ENCODE measurements at regions not wholly inside any gene's neighbourhood (a gene's known extent, or its start where the extent isn't known, plus 50 kb on each side); places are given as distances from the start of the nearest gene placed in this dataset.
"Not testable (repeated sequence)": the region's sequence is repeated elsewhere in the genome, so short reads cannot be mapped to it uniquely, and the experiment has no call there.

- no peak overlapping the region for H3K27ac ChIP-seq (ENCODE audit: low read depth, low read length)
- H3K4me1 ChIP-seq (ENCODE audit: control insufficient read depth in 5 of 5, insufficient read depth in 5 of 5, low read length in 5 of 5): no peaks in the 10 kb centered on the region
- H3K9me3 ChIP-seq (ENCODE audit: control insufficient read depth in 5 of 5, low read length in 5 of 5): peaks cover 0 to 3% (median 0%) of the 10 kb centered on the region in 5 donors
- no peak overlapping the region for H3K9ac ChIP-seq (ENCODE audit: low read length in 5 of 5)
- H3K4me3 ChIP-seq (ENCODE audit: low read depth in 1 of 5, low read length in 5 of 5): no peak overlapping the region
- no peaks in the 10 kb centered on the region for H3K27me3 ChIP-seq (ENCODE audit: control insufficient read depth in 5 of 5, insufficient read depth in 4 of 5, low read length in 5 of 5)
- H3K36me3 ChIP-seq (ENCODE audit: control insufficient read depth in 5 of 5, insufficient read depth in 5 of 5, low read length in 5 of 5): no peaks in the 10 kb centered on the region
Measured at GRCh38 chr13:66237411-66238062, 992.6 kb downstream of the PCDH9 start.

- no peak overlapping the region for H3K27ac ChIP-seq (ENCODE audit: low read depth, low read length)
- H3K9me3 ChIP-seq (ENCODE audit: control insufficient read depth in 5 of 5, low read length in 5 of 5): peaks cover 0 to 3% (median 0%) of the 10 kb centered on the region in 5 donors
- no peaks in the 10 kb centered on the region for H3K36me3 ChIP-seq (ENCODE audit: control insufficient read depth in 5 of 5, insufficient read depth in 5 of 5, low read length in 5 of 5)
- no peak overlapping the region for H3K4me3 ChIP-seq (ENCODE audit: low read depth in 1 of 5, low read length in 5 of 5)
- H3K9ac ChIP-seq (ENCODE audit: low read length in 5 of 5): no peak overlapping the region
- H3K4me1 ChIP-seq (ENCODE audit: control insufficient read depth in 5 of 5, insufficient read depth in 5 of 5, low read length in 5 of 5): no peaks in the 10 kb centered on the region
- no peaks in the 10 kb centered on the region for H3K27me3 ChIP-seq (ENCODE audit: control insufficient read depth in 5 of 5, insufficient read depth in 4 of 5, low read length in 5 of 5)
Measured at GRCh38 chr13:66234159-66234558, 996.0 kb downstream of the PCDH9 start.

- not testable (repeated sequence) for H3K9ac ChIP-seq (ENCODE audit: low read length in 5 of 5); H3K36me3 ChIP-seq (ENCODE audit: control insufficient read depth in 5 of 5, insufficient read depth in 5 of 5, low read length in 5 of 5); H3K4me3 ChIP-seq (ENCODE audit: low read depth in 1 of 5, low read length in 5 of 5); H3K27ac ChIP-seq (ENCODE audit: low read depth, low read length); H3K9me3 ChIP-seq (ENCODE audit: control insufficient read depth in 5 of 5, low read length in 5 of 5); H3K4me1 ChIP-seq (ENCODE audit: control insufficient read depth in 5 of 5, insufficient read depth in 5 of 5, low read length in 5 of 5); H3K27me3 ChIP-seq (ENCODE audit: control insufficient read depth in 5 of 5, insufficient read depth in 4 of 5, low read length in 5 of 5)
Measured at GRCh38 chr13:66231958-66232357, 998.2 kb downstream of the PCDH9 start.

GRCh38 chr13:66225072-66225471, 1005.1 kb downstream of the PCDH9 start:
- Histone ChIP-seq H3K36me3 (ENCODE audit: control insufficient read depth in 5 of 5, insufficient read depth in 5 of 5, low read length in 5 of 5) (no peaks in the 10 kb centered on the region), H3K9me3 (ENCODE audit: control insufficient read depth in 5 of 5, low read length in 5 of 5) (no peaks in the 10 kb centered on the region), H3K9ac (ENCODE audit: low read length in 5 of 5) (no peak overlapping the region), H3K27ac (ENCODE audit: low read depth, low read length) (no peak overlapping the region), H3K4me3 (ENCODE audit: low read depth in 1 of 5, low read length in 5 of 5) (no peak overlapping the region), H3K27me3 (ENCODE audit: control insufficient read depth in 5 of 5, insufficient read depth in 4 of 5, low read length in 5 of 5) (no peaks in the 10 kb centered on the region), H3K4me1 (ENCODE audit: control insufficient read depth in 5 of 5, insufficient read depth in 5 of 5, low read length in 5 of 5) (no peaks in the 10 kb centered on the region)

GRCh38 chr13:66224663-66225062, 1005.5 kb downstream of the PCDH9 start:
- Histone ChIP-seq H3K36me3 (ENCODE audit: control insufficient read depth in 5 of 5, insufficient read depth in 5 of 5, low read length in 5 of 5) (no peaks in the 10 kb centered on the region), H3K27me3 (ENCODE audit: control insufficient read depth in 5 of 5, insufficient read depth in 4 of 5, low read length in 5 of 5) (no peaks in the 10 kb centered on the region), H3K27ac (ENCODE audit: low read depth, low read length) (no peak overlapping the region), H3K4me3 (ENCODE audit: low read depth in 1 of 5, low read length in 5 of 5) (no peak overlapping the region), H3K4me1 (ENCODE audit: control insufficient read depth in 5 of 5, insufficient read depth in 5 of 5, low read length in 5 of 5) (no peaks in the 10 kb centered on the region), H3K9me3 (ENCODE audit: control insufficient read depth in 5 of 5, low read length in 5 of 5) (no peaks in the 10 kb centered on the region), H3K9ac (ENCODE audit: low read length in 5 of 5) (no peak overlapping the region)

GRCh38 chr13:66222926-66223325, 1007.2 kb downstream of the PCDH9 start:
- Histone ChIP-seq H3K36me3 (ENCODE audit: control insufficient read depth in 5 of 5, insufficient read depth in 5 of 5, low read length in 5 of 5) (no peaks in the 10 kb centered on the region), H3K27me3 (ENCODE audit: control insufficient read depth in 5 of 5, insufficient read depth in 4 of 5, low read length in 5 of 5) (no peaks in the 10 kb centered on the region), H3K4me3 (ENCODE audit: low read depth in 1 of 5, low read length in 5 of 5) (no peak overlapping the region), H3K27ac (ENCODE audit: low read depth, low read length) (no peak overlapping the region), H3K9ac (ENCODE audit: low read length in 5 of 5) (no peak overlapping the region), H3K9me3 (ENCODE audit: control insufficient read depth in 5 of 5, low read length in 5 of 5) (no peaks in the 10 kb centered on the region), H3K4me1 (ENCODE audit: control insufficient read depth in 5 of 5, insufficient read depth in 5 of 5, low read length in 5 of 5) (no peaks in the 10 kb centered on the region)

- Histone ChIP-seq H3K9ac (ENCODE audit: low read length in 5 of 5) (no peak overlapping the region), H3K9me3 (ENCODE audit: control insufficient read depth in 5 of 5, low read length in 5 of 5) (no peaks in the 10 kb centered on the region), H3K36me3 (ENCODE audit: control insufficient read depth in 5 of 5, insufficient read depth in 5 of 5, low read length in 5 of 5) (no peaks in the 10 kb centered on the region), H3K4me1 (ENCODE audit: control insufficient read depth in 5 of 5, insufficient read depth in 5 of 5, low read length in 5 of 5) (peaks cover 0 to under 1% (median 0%) of the 10 kb centered on the region in 5 donors), H3K4me3 (ENCODE audit: low read depth in 1 of 5, low read length in 5 of 5) (no peak overlapping the region), H3K27ac (ENCODE audit: low read depth, low read length) (no peak overlapping the region), H3K27me3 (ENCODE audit: control insufficient read depth in 5 of 5, insufficient read depth in 4 of 5, low read length in 5 of 5) (no peaks in the 10 kb centered on the region)
Measured at GRCh38 chr13:66222127-66222526, 1008.0 kb downstream of the PCDH9 start.

- Histone ChIP-seq H3K4me1 (ENCODE audit: control insufficient read depth in 5 of 5, insufficient read depth in 5 of 5, low read length in 5 of 5) (peaks cover 0 to 7% (median 3%) of the 10 kb centered on the region in 5 donors), H3K27ac (ENCODE audit: low read depth, low read length) (no peak overlapping the region), H3K36me3 (ENCODE audit: control insufficient read depth in 5 of 5, insufficient read depth in 5 of 5, low read length in 5 of 5) (no peaks in the 10 kb centered on the region), H3K4me3 (ENCODE audit: low read depth in 1 of 5, low read length in 5 of 5) (no peak overlapping the region), H3K9ac (ENCODE audit: low read length in 5 of 5) (no peak overlapping the region), H3K9me3 (ENCODE audit: control insufficient read depth in 5 of 5, low read length in 5 of 5) (no peaks in the 10 kb centered on the region), H3K27me3 (ENCODE audit: control insufficient read depth in 5 of 5, insufficient read depth in 4 of 5, low read length in 5 of 5) (no peaks in the 10 kb centered on the region)
Measured at GRCh38 chr13:66219506-66219905, 1010.6 kb downstream of the PCDH9 start.

- Histone ChIP-seq H3K27me3 (ENCODE audit: control insufficient read depth in 5 of 5, insufficient read depth in 4 of 5, low read length in 5 of 5) (no peaks in the 10 kb centered on the region), H3K9me3 (ENCODE audit: control insufficient read depth in 5 of 5, low read length in 5 of 5) (no peaks in the 10 kb centered on the region), H3K4me3 (ENCODE audit: low read depth in 1 of 5, low read length in 5 of 5) (no peak overlapping the region), H3K36me3 (ENCODE audit: control insufficient read depth in 5 of 5, insufficient read depth in 5 of 5, low read length in 5 of 5) (no peaks in the 10 kb centered on the region), H3K9ac (ENCODE audit: low read length in 5 of 5) (no peak overlapping the region), H3K4me1 (ENCODE audit: control insufficient read depth in 5 of 5, insufficient read depth in 5 of 5, low read length in 5 of 5) (peaks cover 0 to 7% (median 3%) of the 10 kb centered on the region in 5 donors), H3K27ac (ENCODE audit: low read depth, low read length) (no peak overlapping the region)
Measured at GRCh38 chr13:66218583-66218982, 1011.6 kb downstream of the PCDH9 start.

GRCh38 chr13:66216728-66217127, 1013.4 kb downstream of the PCDH9 start:
- peaks cover 0 to 7% (median 3%) of the 10 kb centered on the region in 5 donors for H3K4me1 ChIP-seq (ENCODE audit: control insufficient read depth in 5 of 5, insufficient read depth in 5 of 5, low read length in 5 of 5)
- no peaks in the 10 kb centered on the region for H3K9me3 ChIP-seq (ENCODE audit: control insufficient read depth in 5 of 5, low read length in 5 of 5)
- H3K9ac ChIP-seq (ENCODE audit: low read length in 5 of 5): no peak overlapping the region
- H3K36me3 ChIP-seq (ENCODE audit: control insufficient read depth in 5 of 5, insufficient read depth in 5 of 5, low read length in 5 of 5): no peaks in the 10 kb centered on the region
- H3K4me3 ChIP-seq (ENCODE audit: low read depth in 1 of 5, low read length in 5 of 5): peak overlapping the region in 1 of 5 donors; percentile 16
- no peaks in the 10 kb centered on the region for H3K27me3 ChIP-seq (ENCODE audit: control insufficient read depth in 5 of 5, insufficient read depth in 4 of 5, low read length in 5 of 5)
- H3K27ac ChIP-seq (ENCODE audit: low read depth, low read length): no peak overlapping the region
